Kidney (tissue), 13 donors: ENCODE measurements at regions not wholly inside any gene's neighbourhood (a gene's known extent, or its start where the extent isn't known, plus 50 kb on each side); places are given as distances from the start of the nearest gene placed in this dataset.

ENCODE experiments used
- DNase-seq, 5 donors: peaks; one replicate each; pipeline ENCODE4 v3.0.0-alpha.2; 2013 to 2020
- FAIRE-seq: peaks from 2 replicates; lab custom pipeline; 2012; peaks lifted over from hg19 to GRCh38; lab: Jason Lieb, UNC
- H3K27ac ChIP-seq, 2 donors: one replicate each; pipeline ENCODE4 v1.7.0; 2013; ENCODE audit warnings: low read depth in 2 of 2, low read length in 2 of 2, inconsistent platforms in 1 of 2
- H3K27me3 ChIP-seq: one replicate; pipeline ENCODE4 v1.7.1; 2013; ENCODE audit warnings: low read length, inconsistent platforms; ENCODE audit not compliant: control insufficient read depth, insufficient read depth
- H3K36me3 ChIP-seq, 3 donors: one replicate each; pipeline versions ENCODE4 v1.7.0 to v1.7.1; 2013; ENCODE audit warnings: low read length in 3 of 3, control low read depth in 1 of 3, inconsistent platforms in 1 of 3; ENCODE audit not compliant: insufficient read depth in 3 of 3, control insufficient read depth in 2 of 3
- H3K4me1 ChIP-seq, 3 donors: one replicate each; pipeline versions ENCODE4 v1.7.0 to v1.7.1; 2013; ENCODE audit warnings: low read length in 3 of 3, inconsistent platforms in 1 of 3, low read depth in 1 of 3; ENCODE audit not compliant: control insufficient read depth in 2 of 3, insufficient read depth in 2 of 3
- H3K4me3 ChIP-seq, 3 donors: one replicate each; pipeline versions ENCODE4 v1.7.0 to v1.8.1; 2013; ENCODE audit warnings: low read length in 3 of 3, control low read depth in 1 of 3, inconsistent platforms in 1 of 3
- H3K9ac ChIP-seq, 3 donors: one replicate each; pipeline versions ENCODE4 v1.7.0 to v1.7.1; 2013; ENCODE audit warnings: low read length in 3 of 3, control low read depth in 1 of 3, inconsistent platforms in 1 of 3
- H3K9me3 ChIP-seq, 3 donors: one replicate each; pipeline versions ENCODE4 v1.7.0 to v1.7.1; 2013; ENCODE audit warnings: low read length in 3 of 3, control low read depth in 1 of 3, inconsistent platforms in 1 of 3; ENCODE audit not compliant: control insufficient read depth in 2 of 3, insufficient read depth in 1 of 3
- intact Hi-C: fragments of 100-400 bp; cut with DNase I; formaldehyde crosslinking; loops from one replicate; pipeline ENCODE4 v1.11.1; 2022
- TF ChIP-seq, protein P1 (sequence below): IDR thresholded peaks from 3 replicates; pipeline ENCODE4 v1.5.1; 2012; ENCODE audit warnings: mild to moderate bottlenecking, moderate library complexity, borderline replicate concordance; ENCODE audit not compliant: insufficient read depth; ENCODE audit errors: extremely low read depth
- donor health status: control.
- donor health status: control.
- donor health status: control.
- donor health status: control.
- donor health status: control.
- donor health status: DM: yes; HTN: yes; CAD: no.
- donor health status: Normal renal cell carcinoma (clear cell type).

DNA sequence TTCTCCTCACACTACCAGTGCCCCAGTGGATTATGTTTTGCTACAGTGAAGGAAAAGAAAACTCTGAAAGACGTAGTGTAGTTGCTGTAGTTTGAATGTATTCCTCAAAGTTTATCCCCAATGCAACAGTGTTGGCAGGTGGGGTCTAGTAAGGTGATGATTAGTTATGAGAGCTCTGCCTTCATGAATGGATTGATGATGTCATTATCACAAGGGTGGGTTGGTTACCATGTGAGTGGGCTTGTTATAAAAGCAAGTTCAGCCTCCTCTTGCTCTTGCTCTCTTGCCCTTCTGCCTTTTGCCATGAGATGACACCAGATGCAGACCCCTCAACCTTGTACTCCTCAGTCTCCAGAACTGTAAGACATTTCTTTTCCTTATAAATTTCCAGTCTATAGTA is 244.7 kb upstream of the RSPO3 start:
- FAIRE-seq (no peak), DNase-seq (no peak)
- TF ChIP-seq, protein P1, sequence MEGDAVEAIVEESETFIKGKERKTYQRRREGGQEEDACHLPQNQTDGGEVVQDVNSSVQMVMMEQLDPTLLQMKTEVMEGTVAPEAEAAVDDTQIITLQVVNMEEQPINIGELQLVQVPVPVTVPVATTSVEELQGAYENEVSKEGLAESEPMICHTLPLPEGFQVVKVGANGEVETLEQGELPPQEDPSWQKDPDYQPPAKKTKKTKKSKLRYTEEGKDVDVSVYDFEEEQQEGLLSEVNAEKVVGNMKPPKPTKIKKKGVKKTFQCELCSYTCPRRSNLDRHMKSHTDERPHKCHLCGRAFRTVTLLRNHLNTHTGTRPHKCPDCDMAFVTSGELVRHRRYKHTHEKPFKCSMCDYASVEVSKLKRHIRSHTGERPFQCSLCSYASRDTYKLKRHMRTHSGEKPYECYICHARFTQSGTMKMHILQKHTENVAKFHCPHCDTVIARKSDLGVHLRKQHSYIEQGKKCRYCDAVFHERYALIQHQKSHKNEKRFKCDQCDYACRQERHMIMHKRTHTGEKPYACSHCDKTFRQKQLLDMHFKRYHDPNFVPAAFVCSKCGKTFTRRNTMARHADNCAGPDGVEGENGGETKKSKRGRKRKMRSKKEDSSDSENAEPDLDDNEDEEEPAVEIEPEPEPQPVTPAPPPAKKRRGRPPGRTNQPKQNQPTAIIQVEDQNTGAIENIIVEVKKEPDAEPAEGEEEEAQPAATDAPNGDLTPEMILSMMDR: no peak

DNA sequence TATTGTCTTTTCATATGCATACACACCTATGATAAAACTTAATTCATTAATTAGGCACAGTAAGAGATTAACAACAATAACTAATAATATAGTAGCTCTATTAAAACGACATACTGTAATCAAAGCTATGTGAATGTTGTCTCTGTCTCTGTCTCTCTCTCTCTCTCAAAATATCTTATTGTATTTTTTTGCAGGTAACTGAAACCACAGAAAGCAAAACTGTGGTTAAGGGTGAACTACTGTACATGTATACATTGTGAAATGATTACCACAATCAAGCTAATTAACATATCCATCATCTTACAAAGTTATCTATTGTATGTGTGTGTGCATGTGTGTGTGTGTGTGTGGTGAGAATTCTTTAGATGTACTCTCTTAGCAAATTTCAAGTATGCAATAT is 242.0 kb upstream of the RSPO3 start:
- Histone ChIP-seq H3K9me3 (no peaks in the 10 kb centered on the region), H3K27ac (no peak overlapping the region), H3K4me3 (no peak overlapping the region), H3K4me1 (no peaks in the 10 kb centered on the region), H3K9ac (no peak overlapping the region), H3K27me3 (no peaks in the 10 kb centered on the region), H3K36me3 (no peaks in the 10 kb centered on the region)
- TF ChIP-seq, protein P1: no peak
- DNase-seq: no peak
- intact Hi-C loops: no loop called here
- no peak for FAIRE-seq

More for the DNA sequence above, 244.7 kb upstream of the RSPO3 start:
- H3K36me3 ChIP-seq: no peaks in the 10 kb centered on the region
- H3K4me3 ChIP-seq: no peak overlapping the region
- no peak overlapping the region for H3K27ac ChIP-seq
- H3K27me3 ChIP-seq: no peaks in the 10 kb centered on the region
- H3K9ac ChIP-seq: no peak overlapping the region
- no peaks in the 10 kb centered on the region for H3K9me3 ChIP-seq
- no peaks in the 10 kb centered on the region for H3K4me1 ChIP-seq
- intact Hi-C loops: no loop called here

DNA sequence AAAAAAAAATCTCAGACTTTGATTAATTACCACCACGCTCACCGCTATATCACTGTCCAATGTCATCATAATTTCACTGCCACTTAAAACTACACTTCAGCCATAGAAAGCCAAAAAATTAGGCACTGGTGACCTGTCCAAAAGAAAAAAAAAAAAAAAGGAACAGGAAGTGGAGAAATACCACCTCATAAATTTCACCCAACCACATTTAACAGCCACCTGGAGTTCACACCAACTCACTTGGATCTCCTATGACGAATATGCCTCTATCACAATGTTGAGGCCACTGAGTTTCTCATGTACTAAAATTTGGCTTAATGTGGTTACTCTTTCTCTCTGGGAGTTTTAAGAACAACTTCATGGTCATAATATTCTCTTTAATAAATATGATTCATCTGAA is 237.5 kb upstream of the RSPO3 start:
- no peaks in the 10 kb centered on the region for H3K36me3 ChIP-seq
- no peaks in the 10 kb centered on the region for H3K27me3 ChIP-seq
- DNase-seq (no peak), FAIRE-seq (no peak)
- H3K27ac ChIP-seq: no peak overlapping the region
- intact Hi-C loops: no loop called here
- no peak overlapping the region for H3K9ac ChIP-seq
- TF ChIP-seq, protein P1: no peak
- H3K4me3 ChIP-seq: no peak overlapping the region
- H3K4me1 ChIP-seq: no peaks in the 10 kb centered on the region
- no peaks in the 10 kb centered on the region for H3K9me3 ChIP-seq

DNA sequence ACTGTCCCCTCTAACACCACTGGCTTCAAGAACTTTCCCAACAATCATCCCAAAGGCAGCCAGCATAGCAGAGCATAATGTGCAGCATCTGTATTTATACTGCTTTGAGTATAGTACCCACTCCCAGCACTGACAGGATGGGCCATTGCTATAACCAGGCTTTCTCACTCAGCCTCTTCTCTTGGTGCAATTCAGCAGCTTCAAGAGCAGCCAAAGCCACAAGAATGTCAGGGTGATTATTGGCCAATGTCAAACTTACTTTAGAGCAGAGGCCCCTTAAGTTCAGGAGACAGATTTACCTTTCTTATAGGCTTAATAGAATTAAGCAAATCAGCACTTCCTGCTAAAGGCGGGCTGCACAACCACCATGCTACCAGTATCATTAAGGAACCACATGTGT is 232.4 kb upstream of the RSPO3 start:
- DNase-seq (no peak), FAIRE-seq (no peak)
- no peak overlapping the region for H3K4me3 ChIP-seq
- H3K27me3 ChIP-seq: no peaks in the 10 kb centered on the region
- H3K36me3 ChIP-seq: no peaks in the 10 kb centered on the region
- intact Hi-C loops: no loop called here
- H3K4me1 ChIP-seq: no peaks in the 10 kb centered on the region
- TF ChIP-seq, protein P1: no peak
- no peak overlapping the region for H3K27ac ChIP-seq
- H3K9me3 ChIP-seq: no peaks in the 10 kb centered on the region
- no peak overlapping the region for H3K9ac ChIP-seq
